ENCODE measurements at regions not wholly inside any gene's neighbourhood (a gene's known extent, or its start where the extent isn't known, plus 50 kb on each side); places are given as distances from the start of the nearest gene placed in this dataset.

DNA sequence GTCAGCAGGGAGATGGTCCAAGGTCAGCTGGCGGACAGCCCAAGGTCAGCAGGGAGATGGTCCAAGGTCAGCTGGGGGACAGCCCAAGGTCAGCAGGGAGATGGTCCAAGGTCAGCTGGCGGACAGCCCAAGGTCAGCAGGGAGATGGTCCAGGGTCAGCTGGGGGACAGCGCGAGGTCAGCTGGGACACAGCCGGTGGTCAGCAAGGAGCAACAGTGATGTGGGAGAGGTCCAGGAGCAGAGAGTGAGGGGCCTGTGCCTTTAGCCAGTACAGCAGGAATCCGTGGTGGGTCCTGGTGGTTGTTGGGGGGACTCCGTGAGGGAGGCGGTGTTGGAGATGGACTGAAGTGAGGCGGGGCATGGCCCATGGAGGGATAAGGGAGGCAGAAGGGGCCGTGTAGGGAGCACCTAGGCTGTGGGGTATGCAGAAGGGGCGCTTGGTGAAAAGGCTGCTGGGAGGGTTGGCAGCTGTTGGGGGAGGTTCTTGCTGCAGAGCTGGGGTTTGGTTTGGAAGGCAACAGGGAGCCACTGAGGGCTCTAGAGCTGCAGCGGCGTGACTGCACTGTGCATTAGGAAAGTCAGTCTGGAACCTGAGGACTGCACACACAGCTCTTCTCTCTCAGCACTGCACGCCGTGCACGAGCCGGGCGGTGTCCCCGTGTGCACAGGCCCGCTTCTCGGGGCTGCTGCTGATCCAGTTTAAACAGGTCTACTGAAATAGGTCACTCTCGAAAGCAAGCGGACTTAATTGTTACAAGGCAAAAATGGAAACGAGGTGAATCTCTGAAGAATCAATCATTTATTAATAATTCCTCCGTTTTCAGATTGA is 76.2 kb upstream of the HDAC4 start:
- no peak for DNase-seq (ENCODE audit: extremely low read depth, insufficient read length)
- Histone ChIP-seq H3K27me3 (replicated peaks; ENCODE audit: control insufficient read depth, insufficient read depth, low read length) (no peaks in the 10 kb centered on the region; the same call in 1 of the 2 replicates), H3K4me3 (replicated peaks; ENCODE audit: low read depth, low read length) (no peak overlapping the region), H3K36me3 (ENCODE audit: control insufficient read depth, insufficient read depth, low read length) (no peaks in the 10 kb centered on the region)
- TF ChIP-seq, protein P1, sequence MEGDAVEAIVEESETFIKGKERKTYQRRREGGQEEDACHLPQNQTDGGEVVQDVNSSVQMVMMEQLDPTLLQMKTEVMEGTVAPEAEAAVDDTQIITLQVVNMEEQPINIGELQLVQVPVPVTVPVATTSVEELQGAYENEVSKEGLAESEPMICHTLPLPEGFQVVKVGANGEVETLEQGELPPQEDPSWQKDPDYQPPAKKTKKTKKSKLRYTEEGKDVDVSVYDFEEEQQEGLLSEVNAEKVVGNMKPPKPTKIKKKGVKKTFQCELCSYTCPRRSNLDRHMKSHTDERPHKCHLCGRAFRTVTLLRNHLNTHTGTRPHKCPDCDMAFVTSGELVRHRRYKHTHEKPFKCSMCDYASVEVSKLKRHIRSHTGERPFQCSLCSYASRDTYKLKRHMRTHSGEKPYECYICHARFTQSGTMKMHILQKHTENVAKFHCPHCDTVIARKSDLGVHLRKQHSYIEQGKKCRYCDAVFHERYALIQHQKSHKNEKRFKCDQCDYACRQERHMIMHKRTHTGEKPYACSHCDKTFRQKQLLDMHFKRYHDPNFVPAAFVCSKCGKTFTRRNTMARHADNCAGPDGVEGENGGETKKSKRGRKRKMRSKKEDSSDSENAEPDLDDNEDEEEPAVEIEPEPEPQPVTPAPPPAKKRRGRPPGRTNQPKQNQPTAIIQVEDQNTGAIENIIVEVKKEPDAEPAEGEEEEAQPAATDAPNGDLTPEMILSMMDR (IDR thresholded peaks at IDR 0.05; ENCODE audit: insufficient read depth, low read length, poor library complexity, severe bottlenecking): no peak

DNA sequence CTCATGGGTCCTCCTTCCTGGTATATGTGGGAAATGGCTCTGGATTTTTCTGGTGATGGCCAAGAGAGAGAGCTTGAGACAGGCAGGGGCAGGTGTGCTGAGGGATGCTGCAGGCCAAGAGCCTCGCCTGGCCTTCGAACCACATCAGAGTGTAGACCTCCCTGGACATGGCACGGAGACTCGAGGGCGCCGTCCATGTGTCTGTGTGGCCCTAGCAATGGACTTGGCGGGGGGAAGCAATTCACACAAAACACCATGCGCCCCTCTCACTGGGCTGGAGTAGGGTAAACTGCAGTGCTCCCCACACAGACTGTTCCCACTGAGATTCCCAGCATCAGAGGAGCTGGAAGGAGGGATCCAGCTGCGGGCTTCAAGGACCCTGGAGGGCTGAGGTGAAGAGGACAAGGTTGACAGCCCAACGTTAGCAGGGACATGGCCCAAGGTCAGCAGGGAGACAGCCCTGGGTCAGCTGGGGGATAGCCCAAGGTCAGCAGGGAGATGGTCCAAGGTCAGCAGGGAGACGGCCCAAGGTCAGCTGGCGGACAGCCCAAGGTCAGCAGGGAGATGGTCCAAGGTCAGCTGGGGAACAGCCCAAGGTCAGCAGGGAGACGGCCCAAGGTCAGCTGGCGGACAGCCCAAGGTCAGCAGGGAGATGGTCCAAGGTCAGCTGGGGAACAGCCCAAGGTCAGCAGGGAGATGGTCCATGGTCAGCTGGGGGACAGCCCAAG is 75.4 kb upstream of the HDAC4 start:
- no peaks in the 10 kb centered on the region for H3K36me3 ChIP-seq (ENCODE audit: control insufficient read depth, insufficient read depth, low read length)
- TF ChIP-seq, protein P1 (IDR thresholded peaks at IDR 0.05; ENCODE audit: insufficient read depth, low read length, poor library complexity, severe bottlenecking): no peak
- H3K27me3 ChIP-seq (replicated peaks; ENCODE audit: control insufficient read depth, insufficient read depth, low read length): no peaks in the 10 kb centered on the region; the same call in 1 of the 2 replicates
- H3K4me3 ChIP-seq (replicated peaks; ENCODE audit: low read depth, low read length): no peak overlapping the region
- DNase-seq (ENCODE audit: extremely low read depth, insufficient read length): no peak

DNA sequence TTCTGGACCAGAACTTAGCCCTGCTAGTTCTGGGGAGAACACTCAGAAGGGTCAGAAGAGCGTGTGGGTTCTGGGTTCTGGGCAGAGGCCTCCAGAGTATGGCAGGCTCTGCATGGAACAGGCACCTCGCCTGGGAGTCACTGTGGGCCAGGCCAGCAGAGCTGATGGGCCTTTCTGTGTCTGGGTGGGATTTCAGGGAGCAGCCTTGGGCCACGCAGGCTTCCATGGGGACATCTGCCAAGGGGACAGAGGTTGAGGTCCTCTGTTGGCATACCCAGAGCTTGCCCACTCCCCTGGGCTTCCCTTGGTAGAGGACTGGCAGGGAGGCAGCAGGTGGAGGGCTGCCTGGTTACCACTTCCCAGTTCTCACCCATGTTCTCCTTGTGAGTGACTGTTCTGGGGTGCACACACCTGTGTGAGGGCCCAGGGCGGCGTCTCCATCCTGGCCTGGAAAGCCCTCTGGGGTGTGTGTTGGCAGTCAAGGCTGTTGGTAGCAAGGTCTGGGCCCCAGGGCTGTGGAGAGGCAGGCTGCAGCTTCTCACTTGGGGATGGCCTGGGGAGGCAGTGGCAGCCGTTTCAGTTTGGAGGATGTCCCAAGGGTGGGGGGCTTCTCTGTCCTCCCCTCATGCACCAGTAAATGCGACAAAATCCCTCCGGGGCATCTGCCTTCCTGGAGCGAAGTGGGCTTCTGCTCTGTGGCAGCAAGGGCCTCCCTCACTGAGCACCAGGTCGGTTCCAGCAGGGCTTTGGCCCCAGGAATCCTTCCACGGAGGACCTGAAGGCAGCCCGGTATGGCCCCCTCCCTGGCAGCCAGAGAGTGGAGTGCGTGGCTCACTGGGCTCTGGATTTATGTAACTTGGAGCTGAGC is 74.6 kb upstream of the HDAC4 start:
- Histone ChIP-seq H3K4me3 (replicated peaks; ENCODE audit: low read depth, low read length) (no peak overlapping the region), H3K27me3 (replicated peaks; ENCODE audit: control insufficient read depth, insufficient read depth, low read length) (no peaks in the 10 kb centered on the region; the same call in 1 of the 2 replicates), H3K36me3 (ENCODE audit: control insufficient read depth, insufficient read depth, low read length) (no peaks in the 10 kb centered on the region)
- DNase-seq (ENCODE audit: extremely low read depth, insufficient read length): no peak
- TF ChIP-seq, protein P1 (IDR thresholded peaks at IDR 0.05; ENCODE audit: insufficient read depth, low read length, poor library complexity, severe bottlenecking): no peak

DNA sequence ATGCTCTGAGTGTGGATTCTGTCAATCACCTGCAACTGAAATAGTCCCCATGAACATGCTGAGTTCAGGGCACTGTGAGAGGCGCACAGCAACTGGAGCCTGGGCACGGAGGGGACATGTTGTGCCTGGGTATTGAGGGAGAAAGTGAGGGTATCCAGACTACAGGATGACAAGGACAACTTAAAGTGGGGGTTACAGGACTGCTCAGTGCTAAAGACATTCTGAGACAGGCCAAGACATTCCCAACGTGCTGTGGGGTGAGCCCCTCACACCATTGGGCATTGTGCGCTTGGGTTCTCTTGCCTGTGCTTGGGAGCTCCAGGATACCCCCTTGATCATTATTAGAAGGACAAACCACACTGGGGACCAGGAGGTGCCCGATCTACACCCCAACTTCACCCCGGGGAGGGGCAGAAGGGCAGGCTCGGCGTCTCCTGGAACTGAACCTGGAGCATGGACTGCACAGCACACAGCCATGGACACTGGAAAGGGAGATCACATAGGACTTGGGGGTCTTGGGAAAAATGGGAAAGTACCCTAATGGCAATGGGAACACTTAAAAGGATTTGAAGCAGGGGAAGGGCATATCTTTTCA is 72.5 kb upstream of the HDAC4 start:
- no peaks in the 10 kb centered on the region; the same call in 1 of the 2 replicates for H3K27me3 ChIP-seq (replicated peaks; ENCODE audit: control insufficient read depth, insufficient read depth, low read length)

More for the DNA sequence above, 72.5 kb upstream of the HDAC4 start:
- TF ChIP-seq, protein P1 (IDR thresholded peaks at IDR 0.05; ENCODE audit: insufficient read depth, low read length, poor library complexity, severe bottlenecking): no peak
- Histone ChIP-seq H3K36me3 (ENCODE audit: control insufficient read depth, insufficient read depth, low read length) (no peaks in the 10 kb centered on the region), H3K4me3 (replicated peaks; ENCODE audit: low read depth, low read length) (no peak overlapping the region)
- DNase-seq (ENCODE audit: extremely low read depth, insufficient read length): no peak

Data from GM06990 (cell line).